K562 (cell line): ENCODE measurements at regions not wholly inside any gene's neighbourhood (a gene's known extent, or its start where the extent isn't known, plus 50 kb on each side); places are given as distances from the start of the nearest gene placed in this dataset.

Experiments used
- ATAC-seq: fragments of 200-7000 bp; cut with Tn5 transposase; 3 replicates; pipeline ENCODE4 v1.9.1; 2020; ENCODE audit warnings: moderate library complexity
- BruUV-seq: library from RNA; stranded (reverse); fragments of 400-500 nt; replicated peaks from 2 replicates; lab custom pipeline; 2021; lab: Mats Ljungman, UMichigan
- CTCF ChIA-PET: fragments of 300-600 bp; formaldehyde crosslinking; extraction: SDS; loops from one replicate; lab custom pipeline; 2021; ENCODE audit warnings: low intra/inter-chr PET ratio; lab: Yijun Ruan, JAX
- POLR2A ChIA-PET: fragments of 300-600, 350-650 bp; sonication (Branson Sonifier 250); formaldehyde crosslinking; extraction: SDS; loops from one replicate; lab custom pipeline; 2021; ENCODE audit warnings: antibody characterized with exemption, inconsistent platforms; lab: Yijun Ruan, JAX
- DNase-seq, 4 experiments: peaks; one replicate each; pipeline versions ENCODE4 v3.0.0 to v3.0.0-alpha.2; 2011 to 2018; ENCODE audit warnings: low spot score in 3 of 4, mixed read lengths in 3 of 4; ENCODE audit errors: extremely low read depth in 1 of 4
- FAIRE-seq: peaks from 2 replicates; lab custom pipeline; 2011; peaks lifted over from hg19 to GRCh38; lab: Jason Lieb, UNC
- H2AFZ ChIP-seq: 2 replicates; pipeline ENCODE4 v1.6.0; 2011; ENCODE audit warnings: low read depth, low read length, control low read depth, inconsistent platforms
- H3K27ac ChIP-seq: fragments of 200-600 bp; 3 replicates; pipeline ENCODE4 v1.8.0; 2011; ENCODE audit warnings: low read depth, mild to moderate bottlenecking, control low read depth, inconsistent platforms, low read length, moderate library complexity, mixed read lengths; ENCODE audit errors: extremely low read depth
- H3K27me3 ChIP-seq, 2 experiments: fragments of 300-600 bp in 1 of 2; 2 replicates in 1 of 2; 3 replicates in 1 of 2; pipeline versions ENCODE4 v1.6.0 to v1.8.0; 2011; ENCODE audit warnings: inconsistent platforms in 2 of 2, low read length in 2 of 2, mild to moderate bottlenecking in 1 of 2, mixed read lengths in 1 of 2, moderate library complexity in 1 of 2; ENCODE audit not compliant: control insufficient read depth in 2 of 2, insufficient read depth in 2 of 2
- H3K36me3 ChIP-seq: fragments of 300-600 bp; 3 replicates; pipeline ENCODE4 v1.8.0; 2011; ENCODE audit warnings: mild to moderate bottlenecking, low read length, inconsistent platforms; ENCODE audit not compliant: control insufficient read depth, insufficient read depth
- H3K4me1 ChIP-seq, 2 experiments: fragments of 200-600 bp in 1 of 2; replicated peaks in 1 of 2; 2 replicates in 1 of 2; 3 replicates in 1 of 2; pipeline versions ENCODE4 v1.5.1 to v1.8.0; 2011; ENCODE audit warnings: inconsistent platforms in 2 of 2, low read length in 2 of 2, mild to moderate bottlenecking in 1 of 2, mixed read lengths in 1 of 2, moderate library complexity in 1 of 2; ENCODE audit not compliant: control insufficient read depth in 2 of 2, insufficient read depth in 2 of 2
- H3K4me2 ChIP-seq: 2 replicates; pipeline ENCODE4 v1.6.1; 2011; ENCODE audit warnings: low read length, control low read depth, inconsistent platforms, mixed read lengths; ENCODE audit not compliant: insufficient read depth
- H3K4me3 ChIP-seq: fragments of 200-600 bp; sonication (generic), shearing (Covaris generic); 2 replicates; pipeline ENCODE4 v1.5.1; 2016; ENCODE audit warnings: control low read depth, inconsistent platforms
- H3K79me2 ChIP-seq: fragments of 200-600 bp; 3 replicates; pipeline ENCODE4 v1.8.0; 2011; ENCODE audit warnings: low read length, inconsistent platforms; ENCODE audit not compliant: control insufficient read depth, insufficient read depth
- H3K9ac ChIP-seq, 2 experiments: 2 replicates each; pipeline versions ENCODE4 v1.6.0 to v1.6.1; 2011; ENCODE audit warnings: low read depth in 2 of 2, low read length in 2 of 2, control low read depth in 1 of 2, inconsistent platforms in 1 of 2, mild to moderate bottlenecking in 1 of 2, mixed read lengths in 1 of 2; ENCODE audit not compliant: insufficient read depth in 1 of 2
- H3K9me1 ChIP-seq: one replicate; pipeline ENCODE4 v1.6.0; 2011; ENCODE audit warnings: inconsistent platforms, mild to moderate bottlenecking, low read length, moderate library complexity; ENCODE audit not compliant: control insufficient read depth, insufficient read depth
- H3K9me3 ChIP-seq: replicated peaks from 2 replicates; pipeline ENCODE4 v1.5.1; 2011; ENCODE audit warnings: low read depth, low read length, inconsistent platforms; ENCODE audit not compliant: control insufficient read depth, insufficient read depth
- H4K20me1 ChIP-seq: replicated peaks from 2 replicates; pipeline ENCODE4 v1.6.1; 2011; ENCODE audit warnings: low read length, inconsistent platforms, mixed read lengths; ENCODE audit not compliant: control insufficient read depth, insufficient read depth
- BRF1 ChIP-seq: IDR thresholded peaks from 3 replicates; pipeline ENCODE4 v1.6.1; 2011; ENCODE audit warnings: borderline replicate concordance, mild to moderate bottlenecking; ENCODE audit not compliant: insufficient read length; ENCODE audit errors: extremely low read depth
- PYGO2 ChIP-seq: fragments of 450-650 bp; IDR thresholded peaks from 2 replicates; pipeline ENCODE4 v1.6.1; 2016; ENCODE audit warnings: mild to moderate bottlenecking, missing genetic modification characterization, moderate library complexity, missing compliant biosample characterization
- SETDB1 ChIP-seq: IDR thresholded peaks from one replicate; pipeline ENCODE4 v1.6.1; 2012; ENCODE audit warnings: low read length, control low read depth, inconsistent platforms
- SOX6 ChIP-seq: fragments of 450-650 bp; IDR thresholded peaks from 2 replicates; pipeline ENCODE4 v1.6.1; 2014; ENCODE audit warnings: mild to moderate bottlenecking
- TAL1 ChIP-seq: fragments of 450-650 bp; IDR thresholded peaks from 2 replicates; pipeline ENCODE4 v1.6.1; 2016; ENCODE audit warnings: mild to moderate bottlenecking
- TBL1XR1 ChIP-seq, 2 experiments: IDR thresholded peaks; 2 replicates each; pipeline ENCODE4 v1.6.1; 2012; ENCODE audit warnings: improper control_type of control experiment in 2 of 2, low read length in 2 of 2, mild to moderate bottlenecking in 1 of 2
- ZBTB8A ChIP-seq: fragments of 450-650 bp; IDR thresholded peaks from 2 replicates; pipeline ENCODE4 v1.6.1; 2018; ENCODE audit warnings: mild to moderate bottlenecking, moderate library complexity; ENCODE audit not compliant: partially characterized antibody
- ZNF444 ChIP-seq: fragments of 250-450 bp; sonication (Bioruptor Pico); IDR thresholded peaks from 2 replicates; pipeline ENCODE4 v1.4.0; 2020; ENCODE audit warnings: mild to moderate bottlenecking, moderate library complexity
- ZNF76 ChIP-seq: fragments of 250-450 bp; sonication (Bioruptor Pico); IDR thresholded peaks from 2 replicates; pipeline ENCODE4 v1.4.0; 2020; ENCODE audit warnings: mild to moderate bottlenecking, moderate library complexity, borderline replicate concordance
- in situ Hi-C: fragments of 300-500 bp; cut with MboI; formaldehyde crosslinking; loops from 4 replicates; pipeline ENCODE4 v1.15.0; 2018; ENCODE audit warnings: inconsistent platforms, mixed read lengths
- intact Hi-C: fragments of 100-400 bp; cut with micrococcal nuclease; formaldehyde crosslinking; loops from 2 replicates; pipeline ENCODE4 v1.14.2; 2022
- TF ChIP-seq, protein P1 (sequence below): sonication (generic); formaldehyde crosslinking; IDR thresholded peaks from 2 replicates; pipeline ENCODE4 v1.9.0; 2022; ENCODE audit warnings: mild to moderate bottlenecking, missing genetic modification reagents
- TF ChIP-seq, protein P2 (sequence below): fragments of 150-350 bp; IDR thresholded peaks from 2 replicates; pipeline ENCODE4 v1.6.1; 2014; ENCODE audit warnings: low read depth, mild to moderate bottlenecking, low read length, borderline replicate concordance
- TF ChIP-seq, protein P3 (sequence below): fragments of 450-650 bp; IDR thresholded peaks from 2 replicates; pipeline ENCODE4 v1.6.1; 2016; ENCODE audit warnings: low read depth, mild to moderate bottlenecking, moderate library complexity
- TF ChIP-seq, protein P4 (sequence below): fragments of 200-400 bp; formaldehyde crosslinking; IDR thresholded peaks from 2 replicates; pipeline ENCODE4 v1.6.1; 2017; ENCODE audit warnings: mild to moderate bottlenecking, low read depth, low read length, moderate library complexity

DNA sequence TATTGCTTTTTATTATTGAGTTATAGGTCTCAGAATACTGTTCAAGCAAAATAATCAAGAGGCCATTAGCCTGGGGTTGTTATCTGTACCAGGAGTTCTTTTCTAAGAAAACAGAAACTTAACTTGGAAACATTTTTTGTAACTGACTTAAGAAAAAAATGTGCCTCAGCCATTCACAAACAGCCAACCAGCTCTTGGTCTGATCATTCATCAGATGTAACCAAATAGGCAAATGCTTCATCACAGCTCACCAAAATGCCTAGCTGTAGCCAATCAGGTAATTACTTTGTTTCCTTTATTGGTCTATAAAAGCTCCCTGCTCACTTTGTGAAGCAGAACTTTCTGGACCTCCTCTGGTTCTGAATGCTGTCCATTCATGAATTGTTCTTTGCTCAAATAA, 387.7 kb downstream of the FAT4 start:
- no peak overlapping the region for H3K27ac ChIP-seq
- no peaks in the 10 kb centered on the region for H3K9me1 ChIP-seq
- no peaks in the 10 kb centered on the region for H4K20me1 ChIP-seq
- BruUV-seq, result no TSS peak
- no peak overlapping the region for H3K4me3 ChIP-seq
- no peak overlapping the region for H3K9ac ChIP-seq
- no peak overlapping the region for H2AFZ ChIP-seq
- H3K27me3 ChIP-seq, result no peaks in the 10 kb centered on the region; a peak in 1 of 5 replicates
- CTCF ChIA-PET, result no interaction called here
- ATAC-seq (no peak), FAIRE-seq (no peak), DNase-seq (no peak)
- intact Hi-C loops (no loop called here), in situ Hi-C loops (no loop called here)
- no peak overlapping the region for H3K4me2 ChIP-seq
- TF ChIP-seq SOX6 (no peak), TAL1 (no peak), PYGO2 (tag) (no peak), ZNF444 (no peak), ZNF76 (CRISPR knock-in tag) (no peak), TBL1XR1 (IDR thresholded peaks at IDR 0.05; ENCODE audit: low read length in 2 of 2) (no peak), ZBTB8A (no peak), BRF1 (no peak), SETDB1 (no peak)
- TF ChIP-seq, protein P1, sequence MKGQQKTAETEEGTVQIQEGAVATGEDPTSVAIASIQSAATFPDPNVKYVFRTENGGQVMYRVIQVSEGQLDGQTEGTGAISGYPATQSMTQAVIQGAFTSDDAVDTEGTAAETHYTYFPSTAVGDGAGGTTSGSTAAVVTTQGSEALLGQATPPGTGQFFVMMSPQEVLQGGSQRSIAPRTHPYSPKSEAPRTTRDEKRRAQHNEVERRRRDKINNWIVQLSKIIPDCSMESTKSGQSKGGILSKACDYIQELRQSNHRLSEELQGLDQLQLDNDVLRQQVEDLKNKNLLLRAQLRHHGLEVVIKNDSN (CRISPR knock-in tag), result no peak
- TF ChIP-seq, protein P2, sequence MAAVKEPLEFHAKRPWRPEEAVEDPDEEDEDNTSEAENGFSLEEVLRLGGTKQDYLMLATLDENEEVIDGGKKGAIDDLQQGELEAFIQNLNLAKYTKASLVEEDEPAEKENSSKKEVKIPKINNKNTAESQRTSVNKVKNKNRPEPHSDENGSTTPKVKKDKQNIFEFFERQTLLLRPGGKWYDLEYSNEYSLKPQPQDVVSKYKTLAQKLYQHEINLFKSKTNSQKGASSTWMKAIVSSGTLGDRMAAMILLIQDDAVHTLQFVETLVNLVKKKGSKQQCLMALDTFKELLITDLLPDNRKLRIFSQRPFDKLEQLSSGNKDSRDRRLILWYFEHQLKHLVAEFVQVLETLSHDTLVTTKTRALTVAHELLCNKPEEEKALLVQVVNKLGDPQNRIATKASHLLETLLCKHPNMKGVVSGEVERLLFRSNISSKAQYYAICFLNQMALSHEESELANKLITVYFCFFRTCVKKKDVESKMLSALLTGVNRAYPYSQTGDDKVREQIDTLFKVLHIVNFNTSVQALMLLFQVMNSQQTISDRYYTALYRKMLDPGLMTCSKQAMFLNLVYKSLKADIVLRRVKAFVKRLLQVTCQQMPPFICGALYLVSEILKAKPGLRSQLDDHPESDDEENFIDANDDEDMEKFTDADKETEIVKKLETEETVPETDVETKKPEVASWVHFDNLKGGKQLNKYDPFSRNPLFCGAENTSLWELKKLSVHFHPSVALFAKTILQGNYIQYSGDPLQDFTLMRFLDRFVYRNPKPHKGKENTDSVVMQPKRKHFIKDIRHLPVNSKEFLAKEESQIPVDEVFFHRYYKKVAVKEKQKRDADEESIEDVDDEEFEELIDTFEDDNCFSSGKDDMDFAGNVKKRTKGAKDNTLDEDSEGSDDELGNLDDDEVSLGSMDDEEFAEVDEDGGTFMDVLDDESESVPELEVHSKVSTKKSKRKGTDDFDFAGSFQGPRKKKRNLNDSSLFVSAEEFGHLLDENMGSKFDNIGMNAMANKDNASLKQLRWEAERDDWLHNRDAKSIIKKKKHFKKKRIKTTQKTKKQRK, result no peak
- TF ChIP-seq, protein P3, sequence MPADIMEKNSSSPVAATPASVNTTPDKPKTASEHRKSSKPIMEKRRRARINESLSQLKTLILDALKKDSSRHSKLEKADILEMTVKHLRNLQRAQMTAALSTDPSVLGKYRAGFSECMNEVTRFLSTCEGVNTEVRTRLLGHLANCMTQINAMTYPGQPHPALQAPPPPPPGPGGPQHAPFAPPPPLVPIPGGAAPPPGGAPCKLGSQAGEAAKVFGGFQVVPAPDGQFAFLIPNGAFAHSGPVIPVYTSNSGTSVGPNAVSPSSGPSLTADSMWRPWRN, result no peak
- TF ChIP-seq, protein P4, sequence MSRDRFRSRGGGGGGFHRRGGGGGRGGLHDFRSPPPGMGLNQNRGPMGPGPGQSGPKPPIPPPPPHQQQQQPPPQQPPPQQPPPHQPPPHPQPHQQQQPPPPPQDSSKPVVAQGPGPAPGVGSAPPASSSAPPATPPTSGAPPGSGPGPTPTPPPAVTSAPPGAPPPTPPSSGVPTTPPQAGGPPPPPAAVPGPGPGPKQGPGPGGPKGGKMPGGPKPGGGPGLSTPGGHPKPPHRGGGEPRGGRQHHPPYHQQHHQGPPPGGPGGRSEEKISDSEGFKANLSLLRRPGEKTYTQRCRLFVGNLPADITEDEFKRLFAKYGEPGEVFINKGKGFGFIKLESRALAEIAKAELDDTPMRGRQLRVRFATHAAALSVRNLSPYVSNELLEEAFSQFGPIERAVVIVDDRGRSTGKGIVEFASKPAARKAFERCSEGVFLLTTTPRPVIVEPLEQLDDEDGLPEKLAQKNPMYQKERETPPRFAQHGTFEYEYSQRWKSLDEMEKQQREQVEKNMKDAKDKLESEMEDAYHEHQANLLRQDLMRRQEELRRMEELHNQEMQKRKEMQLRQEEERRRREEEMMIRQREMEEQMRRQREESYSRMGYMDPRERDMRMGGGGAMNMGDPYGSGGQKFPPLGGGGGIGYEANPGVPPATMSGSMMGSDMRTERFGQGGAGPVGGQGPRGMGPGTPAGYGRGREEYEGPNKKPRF, result no peak
- no peaks in the 10 kb centered on the region for H3K79me2 ChIP-seq
- POLR2A ChIA-PET, result no interaction called here
- no peaks in the 10 kb centered on the region for H3K36me3 ChIP-seq
- no peaks in the 10 kb centered on the region for H3K4me1 ChIP-seq
- H3K9me3 ChIP-seq, result no peaks in the 10 kb centered on the region
